K562 (cell line): ENCODE measurements at regions not wholly inside any gene's neighbourhood (a gene's known extent, or its start where the extent isn't known, plus 50 kb on each side); places are given as distances from the start of the nearest gene placed in this dataset.

ENCODE experiments used
- ATAC-seq: fragments of 200-7000 bp; cut with Tn5 transposase; 3 replicates; pipeline ENCODE4 v1.9.1; 2020; ENCODE audit warnings: moderate library complexity
- BruUV-seq: library from RNA; stranded (reverse); fragments of 400-500 nt; replicated peaks from 2 replicates; lab custom pipeline; 2021; lab: Mats Ljungman, UMichigan
- CTCF ChIA-PET: fragments of 300-600 bp; formaldehyde crosslinking; extraction: SDS; loops from one replicate; lab custom pipeline; 2021; ENCODE audit warnings: low intra/inter-chr PET ratio; lab: Yijun Ruan, JAX
- POLR2A ChIA-PET: fragments of 300-600, 350-650 bp; sonication (Branson Sonifier 250); formaldehyde crosslinking; extraction: SDS; loops from one replicate; lab custom pipeline; 2021; ENCODE audit warnings: antibody characterized with exemption, inconsistent platforms; lab: Yijun Ruan, JAX
- DNase-seq, 4 experiments: peaks; one replicate each; pipeline versions ENCODE4 v3.0.0 to v3.0.0-alpha.2; 2011 to 2018; ENCODE audit warnings: low spot score in 3 of 4, mixed read lengths in 3 of 4; ENCODE audit errors: extremely low read depth in 1 of 4
- FAIRE-seq: peaks from 2 replicates; lab custom pipeline; 2011; peaks lifted over from hg19 to GRCh38; lab: Jason Lieb, UNC
- H2AFZ ChIP-seq: 2 replicates; pipeline ENCODE4 v1.6.0; 2011; ENCODE audit warnings: low read depth, low read length, control low read depth, inconsistent platforms
- H3K27ac ChIP-seq: fragments of 200-600 bp; 3 replicates; pipeline ENCODE4 v1.8.0; 2011; ENCODE audit warnings: low read depth, mild to moderate bottlenecking, control low read depth, inconsistent platforms, low read length, moderate library complexity, mixed read lengths; ENCODE audit errors: extremely low read depth
- H3K27me3 ChIP-seq, 2 experiments: fragments of 300-600 bp in 1 of 2; 2 replicates in 1 of 2; 3 replicates in 1 of 2; pipeline versions ENCODE4 v1.6.0 to v1.8.0; 2011; ENCODE audit warnings: inconsistent platforms in 2 of 2, low read length in 2 of 2, mild to moderate bottlenecking in 1 of 2, mixed read lengths in 1 of 2, moderate library complexity in 1 of 2; ENCODE audit not compliant: control insufficient read depth in 2 of 2, insufficient read depth in 2 of 2
- H3K36me3 ChIP-seq: fragments of 300-600 bp; 3 replicates; pipeline ENCODE4 v1.8.0; 2011; ENCODE audit warnings: mild to moderate bottlenecking, low read length, inconsistent platforms; ENCODE audit not compliant: control insufficient read depth, insufficient read depth
- H3K4me1 ChIP-seq, 2 experiments: fragments of 200-600 bp in 1 of 2; replicated peaks in 1 of 2; 2 replicates in 1 of 2; 3 replicates in 1 of 2; pipeline versions ENCODE4 v1.5.1 to v1.8.0; 2011; ENCODE audit warnings: inconsistent platforms in 2 of 2, low read length in 2 of 2, mild to moderate bottlenecking in 1 of 2, mixed read lengths in 1 of 2, moderate library complexity in 1 of 2; ENCODE audit not compliant: control insufficient read depth in 2 of 2, insufficient read depth in 2 of 2
- H3K4me2 ChIP-seq: 2 replicates; pipeline ENCODE4 v1.6.1; 2011; ENCODE audit warnings: low read length, control low read depth, inconsistent platforms, mixed read lengths; ENCODE audit not compliant: insufficient read depth
- H3K4me3 ChIP-seq: fragments of 200-600 bp; sonication (generic), shearing (Covaris generic); 2 replicates; pipeline ENCODE4 v1.5.1; 2016; ENCODE audit warnings: control low read depth, inconsistent platforms
- H3K79me2 ChIP-seq: fragments of 200-600 bp; 3 replicates; pipeline ENCODE4 v1.8.0; 2011; ENCODE audit warnings: low read length, inconsistent platforms; ENCODE audit not compliant: control insufficient read depth, insufficient read depth
- H3K9ac ChIP-seq, 2 experiments: 2 replicates each; pipeline versions ENCODE4 v1.6.0 to v1.6.1; 2011; ENCODE audit warnings: low read depth in 2 of 2, low read length in 2 of 2, control low read depth in 1 of 2, inconsistent platforms in 1 of 2, mild to moderate bottlenecking in 1 of 2, mixed read lengths in 1 of 2; ENCODE audit not compliant: insufficient read depth in 1 of 2
- H3K9me1 ChIP-seq: one replicate; pipeline ENCODE4 v1.6.0; 2011; ENCODE audit warnings: inconsistent platforms, mild to moderate bottlenecking, low read length, moderate library complexity; ENCODE audit not compliant: control insufficient read depth, insufficient read depth
- H3K9me3 ChIP-seq: replicated peaks from 2 replicates; pipeline ENCODE4 v1.5.1; 2011; ENCODE audit warnings: low read depth, low read length, inconsistent platforms; ENCODE audit not compliant: control insufficient read depth, insufficient read depth
- H4K20me1 ChIP-seq: replicated peaks from 2 replicates; pipeline ENCODE4 v1.6.1; 2011; ENCODE audit warnings: low read length, inconsistent platforms, mixed read lengths; ENCODE audit not compliant: control insufficient read depth, insufficient read depth
- ATF7 ChIP-seq: fragments of 450-650 bp; IDR thresholded peaks from 2 replicates; pipeline ENCODE4 v1.7.1; 2014; ENCODE audit warnings: mild to moderate bottlenecking, moderate library complexity
- FOXJ2 ChIP-seq: fragments of 200-800 bp; sonication (Bioruptor generic); IDR thresholded peaks from 2 replicates; pipeline ENCODE4 v1.6.1; 2016; ENCODE audit warnings: missing genetic modification characterization, missing compliant biosample characterization
- KLF1 ChIP-seq: fragments of 450-650 bp; IDR thresholded peaks from 2 replicates; pipeline ENCODE4 v1.6.1; 2016; ENCODE audit warnings: missing genetic modification characterization, missing compliant biosample characterization
- MCM2 ChIP-seq: fragments of 450-650 bp; IDR thresholded peaks from 2 replicates; pipeline ENCODE4 v1.6.1; 2017; ENCODE audit warnings: low read depth, mild to moderate bottlenecking
- MED1 ChIP-seq: sonication (generic); formaldehyde crosslinking; IDR thresholded peaks from 2 replicates; pipeline ENCODE4 v1.8.1; 2023; ENCODE audit warnings: missing genetic modification reagents, borderline replicate concordance
- RFX7 ChIP-seq: fragments of 250-450 bp; sonication (Bioruptor Pico); IDR thresholded peaks from 2 replicates; pipeline ENCODE4 v1.5.1; 2021; ENCODE audit warnings: mild to moderate bottlenecking
- SIRT6 ChIP-seq: IDR thresholded peaks from one replicate; pipeline ENCODE4 v1.6.1; 2012; ENCODE audit warnings: low read depth, mild to moderate bottlenecking, control low read depth, inconsistent platforms, low read length, moderate library complexity
- SPI1 ChIP-seq: IDR thresholded peaks from 2 replicates; pipeline ENCODE4 v1.6.1; 2011; ENCODE audit warnings: low read depth, low read length, control low read depth, borderline replicate concordance
- TCF7L2 ChIP-seq: fragments of 150-350 bp; IDR thresholded peaks from 2 replicates; pipeline ENCODE4 v1.6.1; 2016; ENCODE audit warnings: low read depth, mild to moderate bottlenecking, low read length, moderate library complexity
- ZNF121 ChIP-seq: sonication (generic); formaldehyde crosslinking; conservative IDR thresholded peaks from 2 replicates; pipeline ENCODE4 v1.8.0; 2022; ENCODE audit warnings: missing genetic modification reagents
- ZNF507 ChIP-seq: conservative IDR thresholded peaks from 2 replicates; pipeline ENCODE4 v1.6.1; 2017; ENCODE audit warnings: missing genetic modification characterization, missing compliant biosample characterization
- ZZZ3 ChIP-seq: fragments of 450-650 bp; IDR thresholded peaks from 2 replicates; pipeline ENCODE4 v1.6.1; 2016; ENCODE audit warnings: antibody characterized with exemption, mild to moderate bottlenecking, moderate library complexity
- WGBS: fragments of 100-300 bp; shearing (Covaris generic); methylation state at CpG from one replicate; pipeline ENCODE4 v1.1.6; 2016; ENCODE audit warnings: low coverage, mixed read lengths; ENCODE audit not compliant: insufficient coverage; ENCODE audit errors: missing lambda C conversion rate; 5-methylcytosine and 5-hydroxymethylcytosine counted together
- in situ Hi-C: fragments of 300-500 bp; cut with MboI; formaldehyde crosslinking; loops from 4 replicates; pipeline ENCODE4 v1.15.0; 2018; ENCODE audit warnings: inconsistent platforms, mixed read lengths
- intact Hi-C: fragments of 100-400 bp; cut with micrococcal nuclease; formaldehyde crosslinking; loops from 2 replicates; pipeline ENCODE4 v1.14.2; 2022
- TF ChIP-seq, protein P1 (sequence below): fragments of 250-450 bp; sonication (Bioruptor Pico); IDR thresholded peaks from 2 replicates; pipeline ENCODE4 v1.5.0; 2021; ENCODE audit warnings: mild to moderate bottlenecking, moderate library complexity
- TF ChIP-seq, protein P2 (sequence below): fragments of 150-350 bp; conservative IDR thresholded peaks from 2 replicates; pipeline ENCODE4 v1.6.1; 2014; ENCODE audit warnings: low read length
- TF ChIP-seq, protein P3 (sequence below): fragments of 250-450 bp; sonication (Bioruptor Pico); IDR thresholded peaks from 2 replicates; pipeline ENCODE4 v1.4.0; 2020; ENCODE audit warnings: mild to moderate bottlenecking

DNA sequence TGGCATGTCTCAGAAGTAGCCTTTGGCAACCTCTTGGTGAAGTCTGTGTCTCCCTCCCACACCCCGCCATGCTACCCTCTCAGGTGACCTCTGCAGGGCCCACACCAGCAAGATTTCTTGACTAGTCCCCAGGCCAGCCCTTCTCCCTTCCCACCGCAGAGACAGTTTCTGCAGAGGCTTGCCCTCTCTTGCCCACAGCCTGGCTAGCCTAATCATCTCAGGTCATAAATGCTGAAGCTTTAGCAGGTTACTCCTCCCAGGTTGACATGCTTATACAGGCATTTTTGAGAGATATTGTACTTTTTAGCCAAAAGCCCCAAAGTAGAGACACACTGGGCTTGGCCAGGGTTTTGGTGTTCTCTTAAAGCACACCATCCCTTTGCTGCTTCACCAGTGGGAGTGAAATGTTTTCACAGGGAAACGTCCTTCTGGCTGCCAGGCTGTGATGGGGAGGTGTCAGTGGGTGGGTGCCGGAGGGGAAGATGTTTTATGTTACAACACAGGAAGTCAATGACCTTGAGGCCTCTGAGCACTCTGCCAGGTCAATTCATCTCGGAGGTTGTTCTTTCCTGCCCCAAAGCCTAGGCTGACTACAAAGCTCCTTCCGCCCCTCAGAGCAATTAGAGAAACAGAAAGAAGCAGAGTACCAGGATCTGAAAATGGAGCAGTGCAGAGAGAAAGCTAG, 58.5 kb downstream of the STYXL2 start (continued):
- TF ChIP-seq SIRT6 = no peak

DNA sequence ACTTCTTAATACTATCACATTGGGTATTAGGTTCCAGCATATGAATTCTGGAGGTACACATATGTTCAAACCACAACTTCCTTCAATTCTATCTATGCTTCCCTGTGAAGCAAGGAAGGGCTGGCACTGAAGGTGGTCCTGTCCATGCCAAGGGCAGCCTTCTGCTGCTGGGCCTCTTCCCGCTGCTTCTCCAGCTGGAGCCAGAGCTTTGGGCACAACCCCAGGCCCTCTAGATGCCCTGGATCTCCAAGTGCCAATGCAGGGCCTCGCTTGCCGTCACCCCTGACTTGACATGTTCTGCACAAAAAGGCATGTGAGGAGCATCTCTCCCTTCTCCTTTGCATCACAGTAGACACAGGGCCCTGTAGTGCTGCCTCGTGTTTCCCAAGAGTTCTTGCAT, 62.6 kb downstream of the STYXL2 start:
- Histone ChIP-seq H3K4me3 (no peak overlapping the region), H4K20me1 (no peaks in the 10 kb centered on the region), H3K27me3 (peaks cover 4 to 25% of the 10 kb centered on the region in 2 experiments; a peak in 3 of 5 replicates), H3K36me3 (no peaks in the 10 kb centered on the region), H3K9ac (no peak overlapping the region), H3K4me2 (no peak overlapping the region), H3K79me2 (no peaks in the 10 kb centered on the region), H2AFZ (no peak overlapping the region), H3K27ac (no peak overlapping the region), H3K9me1 (no peaks in the 10 kb centered on the region), H3K4me1 (no peaks in the 10 kb centered on the region), H3K9me3 (no peaks in the 10 kb centered on the region)
- FAIRE-seq (no peak), DNase-seq (no peak), ATAC-seq (no peak)
- intact Hi-C loops (no loop called here), in situ Hi-C loops (no loop called here)
- WGBS = 6% methylated on average over 4 of the region's 4 CpGs
- ChIA-PET POLR2A (no interaction called here), CTCF (no interaction called here)
- no TSS peak for BruUV-seq
- TF ChIP-seq ZZZ3 (no peak), MED1 (no peak), TCF7L2 (no peak), ZNF121 (CRISPR knock-in tag) (no peak), ATF7 (no peak), MCM2 (no peak), FOXJ2 (tag) (no peak), ZNF507 (tag) (no peak), KLF1 (tag) (no peak), RFX7 (CRISPR knock-in tag) (no peak), SPI1 (no peak)
- TF ChIP-seq, protein P1, sequence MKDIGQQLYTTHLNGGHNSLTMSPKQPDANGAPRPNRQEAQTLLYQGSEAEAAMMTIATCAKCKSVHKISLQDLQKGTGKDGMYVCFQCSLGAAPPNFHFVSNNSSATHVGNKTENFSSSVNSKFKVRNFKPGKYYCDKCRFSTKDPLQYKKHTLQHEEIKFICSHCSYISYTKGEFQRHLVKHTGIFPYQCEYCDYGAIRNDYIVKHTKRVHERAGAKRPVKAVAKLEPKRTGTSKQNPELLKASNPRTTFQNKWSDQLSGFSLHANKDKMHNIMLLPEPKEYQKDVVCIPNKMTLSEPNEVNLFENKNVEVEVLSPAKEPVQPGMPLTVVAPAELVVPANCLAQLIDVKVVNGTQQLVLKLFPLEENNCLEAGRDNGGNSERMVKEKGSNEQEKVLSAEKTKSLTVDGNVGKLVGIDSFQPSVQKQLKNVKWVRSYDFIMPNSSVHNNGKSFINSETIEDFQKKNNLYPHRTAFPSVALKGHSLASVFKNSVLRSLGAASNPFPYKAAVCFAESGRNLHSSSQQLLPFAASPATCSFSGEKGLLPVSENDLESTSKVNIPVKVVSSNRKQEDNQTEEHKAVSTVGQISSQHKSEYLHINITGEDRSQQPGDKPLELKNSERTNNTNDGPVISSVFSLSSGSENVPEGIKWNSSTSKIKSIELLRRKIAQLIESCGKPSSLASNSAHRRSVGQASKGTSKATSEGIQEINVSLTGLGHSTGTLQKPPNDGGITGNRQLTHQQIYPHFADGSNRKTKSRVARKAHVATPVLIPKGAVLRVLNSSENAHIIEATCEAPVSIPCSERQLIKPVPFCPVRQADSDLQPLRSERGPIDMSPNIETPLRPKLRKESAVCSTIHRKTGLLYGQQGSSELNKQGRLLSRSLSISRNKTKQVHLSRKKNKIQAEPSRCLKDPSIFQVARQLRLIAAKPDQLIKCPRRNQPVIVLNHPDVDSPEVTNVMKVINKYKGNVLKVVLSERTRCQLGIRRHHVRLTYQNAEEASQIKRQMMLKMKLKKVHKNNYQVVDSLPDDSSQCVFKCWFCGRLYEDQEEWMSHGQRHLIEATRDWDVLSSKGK (CRISPR knock-in tag) = no peak
- TF ChIP-seq, protein P2, sequence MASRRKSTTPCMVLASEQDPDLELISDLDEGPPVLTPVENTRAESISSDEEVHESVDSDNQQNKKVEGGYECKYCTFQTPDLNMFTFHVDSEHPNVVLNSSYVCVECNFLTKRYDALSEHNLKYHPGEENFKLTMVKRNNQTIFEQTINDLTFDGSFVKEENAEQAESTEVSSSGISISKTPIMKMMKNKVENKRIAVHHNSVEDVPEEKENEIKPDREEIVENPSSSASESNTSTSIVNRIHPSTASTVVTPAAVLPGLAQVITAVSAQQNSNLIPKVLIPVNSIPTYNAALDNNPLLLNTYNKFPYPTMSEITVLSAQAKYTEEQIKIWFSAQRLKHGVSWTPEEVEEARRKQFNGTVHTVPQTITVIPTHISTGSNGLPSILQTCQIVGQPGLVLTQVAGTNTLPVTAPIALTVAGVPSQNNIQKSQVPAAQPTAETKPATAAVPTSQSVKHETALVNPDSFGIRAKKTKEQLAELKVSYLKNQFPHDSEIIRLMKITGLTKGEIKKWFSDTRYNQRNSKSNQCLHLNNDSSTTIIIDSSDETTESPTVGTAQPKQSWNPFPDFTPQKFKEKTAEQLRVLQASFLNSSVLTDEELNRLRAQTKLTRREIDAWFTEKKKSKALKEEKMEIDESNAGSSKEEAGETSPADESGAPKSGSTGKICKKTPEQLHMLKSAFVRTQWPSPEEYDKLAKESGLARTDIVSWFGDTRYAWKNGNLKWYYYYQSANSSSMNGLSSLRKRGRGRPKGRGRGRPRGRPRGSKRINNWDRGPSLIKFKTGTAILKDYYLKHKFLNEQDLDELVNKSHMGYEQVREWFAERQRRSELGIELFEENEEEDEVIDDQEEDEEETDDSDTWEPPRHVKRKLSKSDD = no peak
- TF ChIP-seq, protein P3, sequence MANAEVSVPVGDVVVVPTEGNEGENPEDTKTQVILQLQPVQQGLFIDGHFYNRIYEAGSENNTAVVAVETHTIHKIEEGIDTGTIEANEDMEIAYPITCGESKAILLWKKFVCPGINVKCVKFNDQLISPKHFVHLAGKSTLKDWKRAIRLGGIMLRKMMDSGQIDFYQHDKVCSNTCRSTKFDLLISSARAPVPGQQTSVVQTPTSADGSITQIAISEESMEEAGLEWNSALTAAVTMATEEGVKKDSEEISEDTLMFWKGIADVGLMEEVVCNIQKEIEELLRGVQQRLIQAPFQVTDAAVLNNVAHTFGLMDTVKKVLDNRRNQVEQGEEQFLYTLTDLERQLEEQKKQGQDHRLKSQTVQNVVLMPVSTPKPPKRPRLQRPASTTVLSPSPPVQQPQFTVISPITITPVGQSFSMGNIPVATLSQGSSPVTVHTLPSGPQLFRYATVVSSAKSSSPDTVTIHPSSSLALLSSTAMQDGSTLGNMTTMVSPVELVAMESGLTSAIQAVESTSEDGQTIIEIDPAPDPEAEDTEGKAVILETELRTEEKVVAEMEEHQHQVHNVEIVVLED = no peak
